ENCODE measurements at regions not wholly inside any gene's neighbourhood (a gene's known extent, or its start where the extent isn't known, plus 50 kb on each side); places are given as distances from the start of the nearest gene placed in this dataset.

GRCh38 chr15:70475921-70476320 lies 287.4 kb downstream of the UACA start:
- H3K9me3 ChIP-seq (ENCODE audit: low read depth, low read length) = no peaks in the 10 kb centered on the region
- no peak overlapping the region for H3K4me3 ChIP-seq
- DNase-seq (ENCODE audit: low read depth, low spot score) = no peak
- no peaks in the 10 kb centered on the region for H3K36me3 ChIP-seq (ENCODE audit: insufficient read depth, low read length)
- H3K9ac ChIP-seq (ENCODE audit: insufficient read length) = no peak overlapping the region
- no peak overlapping the region for H3K27ac ChIP-seq
- TF ChIP-seq EZH2 (IDR thresholded peaks at IDR 0.05) = no peak
- no peak for TF ChIP-seq FOXP2 (optimal IDR thresholded peaks at IDR 0.05; ENCODE audit: control extremely low read depth, extremely low read length, insufficient read depth)
- no peak for TF ChIP-seq POLR2AphosphoS5 (IDR thresholded peaks at IDR 0.05; ENCODE audit: borderline replicate concordance, low read depth, low read length)

- Histone ChIP-seq H3K4me3 (no peak overlapping the region), H3K9ac (ENCODE audit: insufficient read length) (no peak overlapping the region), H3K36me3 (ENCODE audit: insufficient read depth, low read length) (no peaks in the 10 kb centered on the region), H3K27ac (no peak overlapping the region), H3K9me3 (ENCODE audit: low read depth, low read length) (no peaks in the 10 kb centered on the region)
- TF ChIP-seq FOXP2 (optimal IDR thresholded peaks at IDR 0.05; ENCODE audit: control extremely low read depth, extremely low read length, insufficient read depth) (no peak), POLR2AphosphoS5 (IDR thresholded peaks at IDR 0.05; ENCODE audit: borderline replicate concordance, low read depth, low read length) (no peak), EZH2 (IDR thresholded peaks at IDR 0.05) (no peak)
- DNase-seq (ENCODE audit: low read depth, low spot score) = no peak
Measured at GRCh38 chr15:70475407-70475781, 288.0 kb downstream of the UACA start.

- TF ChIP-seq POLR2AphosphoS5 (IDR thresholded peaks at IDR 0.05; ENCODE audit: borderline replicate concordance, low read depth, low read length) (no peak), FOXP2 (optimal IDR thresholded peaks at IDR 0.05; ENCODE audit: control extremely low read depth, extremely low read length, insufficient read depth) (no peak), EZH2 (IDR thresholded peaks at IDR 0.05) (no peak)
- Histone ChIP-seq H3K4me3 (no peak overlapping the region), H3K9ac (ENCODE audit: insufficient read length) (no peak overlapping the region), H3K36me3 (ENCODE audit: insufficient read depth, low read length) (no peaks in the 10 kb centered on the region), H3K27ac (no peak overlapping the region), H3K9me3 (ENCODE audit: low read depth, low read length) (no peaks in the 10 kb centered on the region)
- no peak for DNase-seq (ENCODE audit: low read depth, low spot score)
Measured at GRCh38 chr15:70474471-70475406, 288.6 kb downstream of the UACA start.

GRCh38 chr15:70473581-70474370 lies 289.6 kb downstream of the UACA start:
- Histone ChIP-seq H3K27ac (no peak overlapping the region; the same call in 1 of the 2 replicates), H3K9me3 (ENCODE audit: low read depth, low read length) (no peaks in the 10 kb centered on the region), H3K4me3 (0 out of 2 replicates have a peak overlapping the region, but pooled peaks have one; percentile 23), H3K36me3 (ENCODE audit: insufficient read depth, low read length) (no peaks in the 10 kb centered on the region), H3K9ac (ENCODE audit: insufficient read length) (no peak overlapping the region)
- DNase-seq (ENCODE audit: low read depth, low spot score) = peak; percentile 44
- TF ChIP-seq FOXP2 (optimal IDR thresholded peaks at IDR 0.05; ENCODE audit: control extremely low read depth, extremely low read length, insufficient read depth) (no peak), EZH2 (IDR thresholded peaks at IDR 0.05) (no peak)

- no peak for TF ChIP-seq FOXP2 (optimal IDR thresholded peaks at IDR 0.05; ENCODE audit: control extremely low read depth, extremely low read length, insufficient read depth)
- no peaks in the 10 kb centered on the region for H3K9me3 ChIP-seq (ENCODE audit: low read depth, low read length)
- no peak overlapping the region for H3K9ac ChIP-seq (ENCODE audit: insufficient read length)
Measured at GRCh38 chr15:70471517-70471916, 291.8 kb downstream of the UACA start.

GRCh38 chr15:70470556-70471191 lies 292.7 kb downstream of the UACA start:
- H3K4me3 ChIP-seq = no peak overlapping the region
- no peaks in the 10 kb centered on the region for H3K36me3 ChIP-seq (ENCODE audit: insufficient read depth, low read length)
- H3K9ac ChIP-seq (ENCODE audit: insufficient read length) = no peak overlapping the region
- no peak for DNase-seq (ENCODE audit: low read depth, low spot score)
- no peaks in the 10 kb centered on the region for H3K9me3 ChIP-seq (ENCODE audit: low read depth, low read length)
- no peak for TF ChIP-seq FOXP2 (optimal IDR thresholded peaks at IDR 0.05; ENCODE audit: control extremely low read depth, extremely low read length, insufficient read depth)
- no peak for TF ChIP-seq EZH2 (IDR thresholded peaks at IDR 0.05)
- no peak for TF ChIP-seq POLR2AphosphoS5 (IDR thresholded peaks at IDR 0.05; ENCODE audit: borderline replicate concordance, low read depth, low read length)
- no peak overlapping the region for H3K27ac ChIP-seq

More at GRCh38 chr15:70471517-70471916, 291.8 kb downstream of the UACA start:
- no peak for DNase-seq (ENCODE audit: low read depth, low spot score)
- no peak overlapping the region for H3K27ac ChIP-seq
- no peaks in the 10 kb centered on the region for H3K36me3 ChIP-seq (ENCODE audit: insufficient read depth, low read length)
- H3K4me3 ChIP-seq = no peak overlapping the region

- Histone ChIP-seq H3K4me3 (no peak overlapping the region), H3K9me3 (ENCODE audit: low read depth, low read length) (no peaks in the 10 kb centered on the region), H3K27ac (no peak overlapping the region), H3K9ac (ENCODE audit: insufficient read length) (no peak overlapping the region), H3K36me3 (ENCODE audit: insufficient read depth, low read length) (no peaks in the 10 kb centered on the region)
- TF ChIP-seq FOXP2 (optimal IDR thresholded peaks at IDR 0.05; ENCODE audit: control extremely low read depth, extremely low read length, insufficient read depth) (no peak), EZH2 (IDR thresholded peaks at IDR 0.05) (no peak), POLR2AphosphoS5 (IDR thresholded peaks at IDR 0.05; ENCODE audit: borderline replicate concordance, low read depth, low read length) (no peak)
- DNase-seq (ENCODE audit: low read depth, low spot score) = no peak
Measured at GRCh38 chr15:70469651-70470555, 293.5 kb downstream of the UACA start.

Data from SK-N-MC (cell line).